HG03280 (cell line): ENCODE measurements at regions not wholly inside any gene's neighbourhood (a gene's known extent, or its start where the extent isn't known, plus 50 kb on each side); places are given as distances from the start of the nearest gene placed in this dataset.
"Not testable (repeated sequence)": the region's sequence is repeated elsewhere in the genome, so short reads cannot be mapped to it uniquely, and the experiment has no call there.

Experiments
- ATAC-seq: cut with Tn5 transposase; IDR thresholded peaks from one replicate; pipeline ENCODE4 v1.9.1; 2021; ENCODE audit warnings: mild to moderate bottlenecking, moderate library complexity; ENCODE audit not compliant: unreplicated experiment

GRCh38 chr1:25171013-25171412 lies 61.3 kb downstream of the SYF2 start:
- not testable (repeated sequence) for ATAC-seq

- no peak for ATAC-seq
Observed at GRCh38 chr1:25170439-25170838, 61.9 kb downstream of the SYF2 start.

GRCh38 chr1:25169610-25170009 lies 62.7 kb downstream of the SYF2 start:
- no peak for ATAC-seq

GRCh38 chr1:25169168-25169567 lies 63.1 kb downstream of the SYF2 start:
- no peak for ATAC-seq

- no peak for ATAC-seq
Observed at GRCh38 chr1:25168193-25169071, 63.9 kb downstream of the SYF2 start.

GRCh38 chr1:25167269-25168192 lies 64.8 kb downstream of the SYF2 start:
- ATAC-seq = no peak

GRCh38 chr1:25166847-25167246 lies 65.5 kb downstream of the SYF2 start:
- ATAC-seq = no peak

- ATAC-seq = no peak
Observed at GRCh38 chr1:25163986-25164385, 68.3 kb downstream of the SYF2 start.

GRCh38 chr1:25161981-25162380 lies 70.3 kb downstream of the SYF2 start:
- no peak for ATAC-seq

GRCh38 chr1:25157846-25158245 lies 74.5 kb downstream of the SYF2 start:
- ATAC-seq = no peak

- no peak for ATAC-seq
Observed at GRCh38 chr1:25150985-25151495, 81.3 kb downstream of the SYF2 start.

GRCh38 chr1:25148673-25149300 lies 83.5 kb downstream of the SYF2 start:
- ATAC-seq = no peak

- ATAC-seq = no peak
Observed at GRCh38 chr1:25146451-25146855, 85.8 kb downstream of the SYF2 start.

GRCh38 chr1:25145775-25146393 lies 86.4 kb downstream of the SYF2 start:
- no peak for ATAC-seq

GRCh38 chr1:25140073-25140797 lies 92.1 kb downstream of the SYF2 start:
- no peak for ATAC-seq

GRCh38 chr1:25137521-25138395 lies 94.5 kb downstream of the SYF2 start:
- no peak for ATAC-seq

- no peak for ATAC-seq
Observed at GRCh38 chr1:25137106-25137505, 95.2 kb downstream of the SYF2 start.

GRCh38 chr1:25135909-25136308 lies 96.4 kb downstream of the SYF2 start:
- no peak for ATAC-seq
